IMR-90 (cell line): ENCODE measurements at regions not wholly inside any gene's neighbourhood (a gene's known extent, or its start where the extent isn't known, plus 50 kb on each side); places are given as distances from the start of the nearest gene placed in this dataset.

Source experiments
- CEBPB ChIP-seq: IDR thresholded peaks from 2 replicates; pipeline ENCODE4 v1.6.1; 2012; ENCODE audit warnings: low read depth, low read length, improper control_type of control experiment
- CTCF ChIP-seq: conservative IDR thresholded peaks from 2 replicates; pipeline ENCODE4 v1.5.1; 2012; ENCODE audit warnings: mild to moderate bottlenecking, low read depth, low read length, improper control_type of control experiment
- POLR2A ChIP-seq: IDR thresholded peaks from 2 replicates; pipeline ENCODE4 v1.6.1; 2012; ENCODE audit warnings: mild to moderate bottlenecking, low read depth, low read length
- RFX5 ChIP-seq: IDR thresholded peaks from 2 replicates; pipeline ENCODE4 v1.8.0; 2012; ENCODE audit warnings: low read depth, mild to moderate bottlenecking, low read length, moderate library complexity
- SMC3 ChIP-seq: fragments of 150-350 bp; IDR thresholded peaks from 2 replicates; pipeline ENCODE4 v1.6.1; 2016; ENCODE audit warnings: low read depth, mild to moderate bottlenecking, antibody characterized with exemption, low read length, moderate library complexity

GRCh38 chr6:113530769-113531168 is 326.4 kb upstream of the MARCKS start:
- TF ChIP-seq CTCF (no peak), RFX5 (no peak), POLR2A (no peak), SMC3 (no peak), CEBPB (0 out of 2 replicates have a peak, but pooled peaks have one; percentile 13)
